Caco-2 (cell line): ENCODE measurements at regions not wholly inside any gene's neighbourhood (a gene's known extent, or its start where the extent isn't known, plus 50 kb on each side); places are given as distances from the start of the nearest gene placed in this dataset.

Source experiments
- BruUV-seq: library from RNA; stranded (reverse); fragments of 400-500 nt; replicated peaks from 2 replicates; lab custom pipeline; 2021; lab: Mats Ljungman, UMichigan
- CTCF ChIA-PET: fragments of 300-600 bp; sonication (Branson Sonifier 250); formaldehyde crosslinking; loops from one replicate; lab custom pipeline; 2022; ENCODE audit warnings: antibody characterized with exemption; lab: Charles Lee
- POLR2A ChIA-PET: fragments of 300-600 bp; sonication (Branson Sonifier 250); formaldehyde crosslinking; loops from one replicate; lab custom pipeline; 2022; ENCODE audit warnings: antibody characterized with exemption; lab: Charles Lee
- DNase-seq, 2 experiments: peaks; one replicate each; pipeline versions ENCODE4 v3.0.0 to v3.0.0-alpha.2; 2020 to 2022
- H3K27me3 ChIP-seq: replicated peaks from 2 replicates; pipeline ENCODE4 v1.6.0; 2011; ENCODE audit warnings: low read length; ENCODE audit not compliant: control insufficient read depth, insufficient read depth
- H3K36me3 ChIP-seq: 2 replicates; pipeline ENCODE4 v1.5.1; 2011; ENCODE audit warnings: low read length; ENCODE audit not compliant: control insufficient read depth, insufficient read depth
- H3K4me1 ChIP-seq: fragments of 250-450 bp; sonication (Bioruptor Pico); 2 replicates; pipeline ENCODE4 v1.5.1; 2020; ENCODE audit warnings: mild to moderate bottlenecking
- H3K4me3 ChIP-seq: 2 replicates; pipeline ENCODE4 v1.5.1; 2011; ENCODE audit warnings: low read depth, mild to moderate bottlenecking, control low read depth, low read length
- H3K9me3 ChIP-seq: fragments of 250-450 bp; sonication (Bioruptor Pico); 2 replicates; pipeline ENCODE4 v1.5.1; 2020; ENCODE audit warnings: mild to moderate bottlenecking, moderate library complexity
- H3K27ac Mint-ChIP-seq: one replicate; pipeline ENCODE4 v1.8.0; 2022; ENCODE audit warnings: mixed read lengths; ENCODE audit not compliant: unreplicated experiment
- H3K27me3 Mint-ChIP-seq: one replicate; pipeline ENCODE4 v1.8.0; 2022; ENCODE audit warnings: mixed read lengths; ENCODE audit not compliant: insufficient read depth, unreplicated experiment
- H3K36me3 Mint-ChIP-seq: one replicate; pipeline ENCODE4 v1.8.0; 2022; ENCODE audit warnings: mild to moderate bottlenecking, mixed read lengths; ENCODE audit not compliant: insufficient read depth, unreplicated experiment
- H3K4me1 Mint-ChIP-seq: one replicate; pipeline ENCODE4 v1.8.0; 2022; ENCODE audit warnings: low read depth, mixed read lengths; ENCODE audit not compliant: unreplicated experiment
- H3K4me3 Mint-ChIP-seq: one replicate; pipeline ENCODE4 v1.8.0; 2022; ENCODE audit warnings: mild to moderate bottlenecking, moderate library complexity, mixed read lengths; ENCODE audit not compliant: unreplicated experiment
- H3K9me3 Mint-ChIP-seq: one replicate; pipeline ENCODE4 v1.8.0; 2022; ENCODE audit warnings: mixed read lengths; ENCODE audit not compliant: unreplicated experiment
- intact Hi-C: fragments of 100-400 bp; cut with micrococcal nuclease; formaldehyde crosslinking; loops from one replicate; pipeline ENCODE4 v1.10.0; 2022; ENCODE audit not compliant: unreplicated experiment
- TF ChIP-seq, protein P1 (sequence below), 2 experiments: fragments of 200-600 bp in 1 of 2; IDR thresholded peaks; 1 replicate in 1 of 2; 2 replicates in 1 of 2; pipeline versions ENCODE4 v1.5.1 to v1.8.0; 2011 to 2022; ENCODE audit warnings: antibody characterized with exemption in 1 of 2, control low read depth in 1 of 2, inconsistent platforms in 1 of 2, low read depth in 1 of 2, low read length in 1 of 2, mild to moderate bottlenecking in 1 of 2, moderate library complexity in 1 of 2; ENCODE audit not compliant: insufficient read depth in 1 of 2, severe bottlenecking in 1 of 2, unreplicated experiment in 1 of 2

DNA sequence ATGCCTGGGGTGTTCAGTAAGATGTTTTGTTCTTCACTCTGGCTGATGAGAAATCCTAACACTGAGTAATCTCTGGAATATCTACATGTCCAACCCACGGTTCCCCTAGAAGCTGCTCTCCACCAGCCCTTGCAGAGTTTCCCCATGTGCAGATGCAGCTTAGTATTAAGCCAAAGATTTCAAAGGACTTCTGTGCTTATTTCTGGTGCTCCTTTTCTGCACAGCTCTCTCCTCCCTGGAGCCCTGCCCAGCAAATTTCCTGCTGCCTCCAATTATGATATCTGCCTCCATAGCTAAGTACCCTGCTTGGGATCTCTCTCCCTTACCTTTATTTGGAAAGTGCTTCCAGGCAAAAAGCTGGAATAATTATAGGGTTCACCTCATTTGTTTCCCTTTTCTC is 949.3 kb downstream of the BCL11A start:
- Mint-ChIP-seq H3K4me1 (no peaks in the 10 kb centered on the region), H3K27me3 (no peaks in the 10 kb centered on the region), H3K27ac (no peak overlapping the region), H3K9me3 (peaks cover 9% of the 10 kb centered on the region), H3K4me3 (no peak overlapping the region), H3K36me3 (no peaks in the 10 kb centered on the region)
- Histone ChIP-seq H3K4me1 (no peaks in the 10 kb centered on the region), H3K36me3 (no peaks in the 10 kb centered on the region), H3K9me3 (no peaks in the 10 kb centered on the region), H3K4me3 (no peak overlapping the region), H3K27me3 (no peaks in the 10 kb centered on the region)
- BruUV-seq, result no TSS peak
- TF ChIP-seq, protein P1, sequence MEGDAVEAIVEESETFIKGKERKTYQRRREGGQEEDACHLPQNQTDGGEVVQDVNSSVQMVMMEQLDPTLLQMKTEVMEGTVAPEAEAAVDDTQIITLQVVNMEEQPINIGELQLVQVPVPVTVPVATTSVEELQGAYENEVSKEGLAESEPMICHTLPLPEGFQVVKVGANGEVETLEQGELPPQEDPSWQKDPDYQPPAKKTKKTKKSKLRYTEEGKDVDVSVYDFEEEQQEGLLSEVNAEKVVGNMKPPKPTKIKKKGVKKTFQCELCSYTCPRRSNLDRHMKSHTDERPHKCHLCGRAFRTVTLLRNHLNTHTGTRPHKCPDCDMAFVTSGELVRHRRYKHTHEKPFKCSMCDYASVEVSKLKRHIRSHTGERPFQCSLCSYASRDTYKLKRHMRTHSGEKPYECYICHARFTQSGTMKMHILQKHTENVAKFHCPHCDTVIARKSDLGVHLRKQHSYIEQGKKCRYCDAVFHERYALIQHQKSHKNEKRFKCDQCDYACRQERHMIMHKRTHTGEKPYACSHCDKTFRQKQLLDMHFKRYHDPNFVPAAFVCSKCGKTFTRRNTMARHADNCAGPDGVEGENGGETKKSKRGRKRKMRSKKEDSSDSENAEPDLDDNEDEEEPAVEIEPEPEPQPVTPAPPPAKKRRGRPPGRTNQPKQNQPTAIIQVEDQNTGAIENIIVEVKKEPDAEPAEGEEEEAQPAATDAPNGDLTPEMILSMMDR (IDR thresholded peaks at IDR 0.05; ENCODE audit: insufficient read depth in 1 of 2, low read depth in 1 of 2, low read length in 1 of 2, severe bottlenecking in 1 of 2, unreplicated experiment in 1 of 2), result no peak
- no peak for DNase-seq
- CTCF ChIA-PET, result no interaction called here
- POLR2A ChIA-PET, result no interaction called here
- intact Hi-C loops, result no loop called here

DNA sequence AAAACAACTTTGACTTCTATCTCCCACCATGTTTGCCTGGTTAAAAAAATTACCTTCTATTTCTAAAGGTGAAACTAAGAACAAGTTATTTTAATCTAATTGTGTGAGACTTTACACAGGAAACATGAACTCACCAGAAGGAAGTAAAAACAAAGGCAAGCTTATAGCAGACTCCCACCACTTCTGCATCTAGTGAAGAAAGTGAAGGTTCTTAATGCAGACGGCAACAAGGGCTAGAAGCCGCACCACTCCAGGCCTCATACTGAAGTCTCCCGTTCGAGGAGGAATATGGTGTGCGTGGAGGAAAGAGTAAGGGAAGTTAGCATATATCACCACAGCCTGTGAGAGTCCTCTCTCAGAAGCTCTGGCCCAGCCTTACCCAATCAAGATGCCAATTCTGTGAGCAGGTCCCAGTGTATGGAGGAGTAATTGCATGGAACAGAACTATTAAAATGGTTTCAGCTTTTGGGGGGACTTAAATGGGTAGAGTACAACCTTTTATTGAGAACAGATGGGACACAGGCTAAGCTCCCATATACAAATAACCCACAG is 958.7 kb downstream of the BCL11A start:
- TF ChIP-seq, protein P1 (IDR thresholded peaks at IDR 0.05; ENCODE audit: insufficient read depth in 1 of 2, low read depth in 1 of 2, low read length in 1 of 2, severe bottlenecking in 1 of 2, unreplicated experiment in 1 of 2), result no peak
- H3K4me1 ChIP-seq, result no peaks in the 10 kb centered on the region
- no peaks in the 10 kb centered on the region for H3K27me3 Mint-ChIP-seq
- no peaks in the 10 kb centered on the region for H3K27me3 ChIP-seq
- CTCF ChIA-PET, result no interaction called here
- H3K4me1 Mint-ChIP-seq, result no peaks in the 10 kb centered on the region
- no peaks in the 10 kb centered on the region for H3K36me3 Mint-ChIP-seq
- DNase-seq, result no peak
- H3K27ac Mint-ChIP-seq, result no peak overlapping the region
- no peaks in the 10 kb centered on the region for H3K9me3 Mint-ChIP-seq
- intact Hi-C loops, result no loop called here
- no peak overlapping the region for H3K4me3 ChIP-seq
- no TSS peak for BruUV-seq
- H3K36me3 ChIP-seq, result no peaks in the 10 kb centered on the region
- H3K4me3 Mint-ChIP-seq, result no peak overlapping the region
- H3K9me3 ChIP-seq, result no peaks in the 10 kb centered on the region
- POLR2A ChIA-PET, result no interaction called here

DNA sequence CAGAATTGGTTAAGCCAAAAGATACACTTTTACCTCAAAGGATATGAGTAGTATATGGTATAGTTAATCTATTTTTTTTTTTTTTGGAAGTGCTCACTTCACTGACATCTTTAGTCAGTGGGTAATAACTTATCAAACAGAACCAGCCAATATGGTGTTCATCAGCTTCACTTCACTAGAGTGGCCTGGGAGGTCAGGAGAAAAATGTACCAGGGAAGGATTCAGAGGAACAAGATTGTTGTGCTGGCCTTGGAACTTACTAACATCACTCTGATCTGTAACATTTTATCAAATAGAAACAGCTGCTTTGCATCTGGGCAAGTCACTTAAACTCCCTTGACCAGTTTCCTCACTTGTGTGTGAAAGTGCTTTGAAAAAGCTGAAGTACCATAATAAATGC is 962.7 kb downstream of the BCL11A start:
- Histone ChIP-seq H3K27me3 (no peaks in the 10 kb centered on the region), H3K4me1 (no peaks in the 10 kb centered on the region), H3K9me3 (no peaks in the 10 kb centered on the region), H3K36me3 (no peaks in the 10 kb centered on the region), H3K4me3 (no peak overlapping the region)
- Mint-ChIP-seq H3K4me1 (no peaks in the 10 kb centered on the region), H3K27ac (no peak overlapping the region), H3K9me3 (no peaks in the 10 kb centered on the region), H3K36me3 (no peaks in the 10 kb centered on the region), H3K4me3 (no peak overlapping the region), H3K27me3 (no peaks in the 10 kb centered on the region)
- TF ChIP-seq, protein P1 (IDR thresholded peaks at IDR 0.05; ENCODE audit: insufficient read depth in 1 of 2, low read depth in 1 of 2, low read length in 1 of 2, severe bottlenecking in 1 of 2, unreplicated experiment in 1 of 2), result no peak
- ChIA-PET POLR2A (no interaction called here), CTCF (no interaction called here)
- no TSS peak for BruUV-seq
- no peak for DNase-seq
- intact Hi-C loops, result no loop called here
